ENCODE measurements at regions not wholly inside any gene's neighbourhood (a gene's known extent, or its start where the extent isn't known, plus 50 kb on each side); places are given as distances from the start of the nearest gene placed in this dataset.

GRCh38 chr9:109880276-109881169 is 100.5 kb downstream of the PALM2AKAP2 start:
- no peak for TF ChIP-seq YY1 (IDR thresholded peaks at IDR 0.05; ENCODE audit: insufficient read depth, insufficient read length)
- TF ChIP-seq SUZ12 (IDR thresholded peaks at IDR 0.05; ENCODE audit: extremely low read depth, insufficient read depth, insufficient read length): no peak

Measured in NT2/D1 (cell line).